GM21367 (cell line): ENCODE measurements at regions not wholly inside any gene's neighbourhood (a gene's known extent, or its start where the extent isn't known, plus 50 kb on each side); places are given as distances from the start of the nearest gene placed in this dataset.
"Not testable (repeated sequence)": the region's sequence is repeated elsewhere in the genome, so short reads cannot be mapped to it uniquely, and the experiment has no call there.

Experiments
- ATAC-seq: cut with Tn5 transposase; IDR thresholded peaks from one replicate; pipeline ENCODE4 v1.9.1; 2021; ENCODE audit not compliant: unreplicated experiment

DNA sequence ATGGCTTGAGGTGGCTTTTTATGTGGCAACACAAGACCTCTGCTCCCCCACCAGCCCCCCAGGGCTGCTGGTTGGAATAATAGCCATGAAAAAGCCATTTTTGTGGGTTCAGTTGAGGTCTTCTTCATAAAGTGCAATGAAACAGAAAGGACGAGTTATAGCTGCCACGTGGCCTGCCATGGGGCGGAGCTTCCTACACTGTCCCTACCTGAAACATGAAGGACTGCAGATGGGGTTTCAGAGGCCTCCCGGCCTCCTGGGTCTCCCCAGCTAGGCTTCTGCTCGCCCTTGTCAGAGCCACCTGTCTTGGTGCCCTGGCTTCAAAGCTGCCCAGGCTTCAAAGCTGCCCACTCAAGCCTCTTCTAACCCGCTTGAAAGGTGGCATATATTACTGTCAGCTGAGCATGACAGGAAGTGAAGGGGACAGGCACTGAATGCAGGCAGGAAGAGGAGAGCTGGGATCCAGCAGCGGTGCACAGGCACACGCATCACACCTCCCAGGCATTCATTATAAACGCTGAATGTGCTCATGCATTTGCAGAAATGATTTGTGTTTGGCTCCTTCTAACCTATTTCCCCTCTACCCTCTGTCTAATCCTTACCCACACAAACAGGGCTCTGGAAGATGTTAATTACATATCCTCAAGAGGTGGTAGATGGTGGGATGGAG lies 245.9 kb upstream of the PODXL start:
- ATAC-seq, result no peak

DNA sequence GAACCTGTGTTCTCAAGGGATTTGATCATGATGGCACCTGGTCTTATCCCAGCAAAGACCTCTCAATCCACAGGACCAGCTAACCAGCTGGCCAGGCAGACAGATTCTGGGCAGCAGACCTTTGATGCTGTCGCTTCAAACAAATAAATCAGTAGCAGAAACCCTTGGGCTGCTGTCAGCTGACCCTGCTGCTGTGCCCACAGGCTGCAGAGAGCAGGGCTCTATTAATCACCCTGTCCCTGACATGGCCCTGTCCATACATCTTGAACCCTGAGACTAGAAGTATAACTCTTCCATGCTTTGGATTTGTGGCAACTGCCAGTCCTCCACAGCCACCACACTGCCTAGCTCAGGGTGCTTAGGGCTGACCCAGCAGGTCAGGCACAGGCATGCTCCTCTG lies 244.1 kb upstream of the PODXL start:
- ATAC-seq, result no peak

GRCh38 chr7:131800008-131800407 lies 243.6 kb upstream of the PODXL start:
- no peak for ATAC-seq

- no peak for ATAC-seq
Measured at GRCh38 chr7:131797841-131798240, 241.4 kb upstream of the PODXL start.

DNA sequence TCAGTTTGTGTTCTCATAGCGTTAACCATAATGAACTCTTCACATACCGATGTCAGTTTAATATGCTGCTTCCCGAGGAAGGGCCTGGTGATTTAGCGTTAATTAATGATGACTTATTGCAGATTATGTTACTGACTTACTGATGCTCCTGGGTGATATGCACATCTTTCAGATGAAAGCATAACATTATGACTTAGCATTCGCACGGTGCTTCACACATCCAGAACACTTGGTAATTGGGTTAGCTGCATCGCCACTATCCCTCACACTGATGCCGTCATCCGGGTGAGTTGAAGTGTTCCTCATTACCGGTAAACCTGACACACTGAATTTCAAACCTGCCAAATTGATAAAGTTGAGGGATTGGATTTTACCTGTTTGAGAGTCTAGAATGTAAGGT lies 239.0 kb upstream of the PODXL start:
- ATAC-seq, result no peak

DNA sequence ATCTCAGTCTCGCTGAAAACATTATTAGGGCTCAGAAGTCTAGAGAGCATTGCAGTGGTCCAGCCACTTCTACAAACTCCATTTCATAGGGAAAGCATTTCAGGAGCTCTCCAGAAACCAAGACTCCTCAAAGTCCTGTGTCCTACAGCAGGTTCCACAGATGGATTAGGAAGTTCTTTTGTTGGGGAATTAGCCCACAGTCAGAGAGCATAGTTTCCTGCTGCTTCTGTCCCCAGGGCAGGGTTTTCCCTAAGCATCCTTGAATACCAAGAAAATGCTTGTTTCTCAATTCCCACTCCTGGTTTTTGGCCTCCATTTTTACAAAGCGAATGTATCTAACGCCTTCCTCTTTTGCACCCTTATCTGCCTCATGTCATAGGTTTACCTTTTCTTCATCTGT lies 235.9 kb upstream of the PODXL start:
- no peak for ATAC-seq

DNA sequence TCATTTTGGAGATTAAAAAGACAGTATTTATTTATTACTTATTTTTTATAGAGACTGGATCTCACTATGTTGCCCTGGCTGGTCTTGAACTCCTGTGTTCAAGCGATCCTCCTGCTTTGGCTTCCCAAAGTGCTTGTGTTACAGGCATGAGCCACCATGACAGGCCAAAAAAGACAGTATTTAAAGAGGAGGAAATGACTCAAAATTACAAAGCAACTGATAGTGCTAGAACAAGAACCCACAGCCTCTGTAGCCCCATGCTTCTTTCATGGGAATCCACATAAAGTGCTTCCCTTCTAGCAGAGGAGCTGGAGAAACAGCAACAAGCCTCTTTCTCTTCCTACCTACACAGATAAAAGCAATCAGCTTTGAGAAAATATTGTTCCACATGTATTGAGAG lies 230.7 kb upstream of the PODXL start:
- no peak for ATAC-seq

DNA sequence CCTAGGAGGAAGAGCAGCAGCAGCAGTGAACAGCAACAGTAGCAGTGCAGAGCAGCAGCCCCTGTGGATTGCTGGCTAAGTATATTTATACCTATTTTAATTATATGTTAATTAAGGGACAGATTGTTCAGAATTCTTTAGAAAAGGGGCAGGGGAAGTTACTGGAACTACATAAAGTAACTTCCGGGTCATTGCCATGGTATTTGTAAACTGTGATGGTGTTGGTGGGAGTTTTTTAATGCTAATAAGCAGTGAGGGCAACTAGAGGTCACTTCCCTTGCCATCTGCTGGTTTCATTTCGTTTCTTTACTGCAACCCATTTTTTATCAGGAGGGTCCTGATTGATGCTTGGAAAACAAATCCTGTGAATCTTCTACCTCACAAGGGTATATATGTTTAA lies 229.8 kb upstream of the PODXL start:
- ATAC-seq, result no peak

DNA sequence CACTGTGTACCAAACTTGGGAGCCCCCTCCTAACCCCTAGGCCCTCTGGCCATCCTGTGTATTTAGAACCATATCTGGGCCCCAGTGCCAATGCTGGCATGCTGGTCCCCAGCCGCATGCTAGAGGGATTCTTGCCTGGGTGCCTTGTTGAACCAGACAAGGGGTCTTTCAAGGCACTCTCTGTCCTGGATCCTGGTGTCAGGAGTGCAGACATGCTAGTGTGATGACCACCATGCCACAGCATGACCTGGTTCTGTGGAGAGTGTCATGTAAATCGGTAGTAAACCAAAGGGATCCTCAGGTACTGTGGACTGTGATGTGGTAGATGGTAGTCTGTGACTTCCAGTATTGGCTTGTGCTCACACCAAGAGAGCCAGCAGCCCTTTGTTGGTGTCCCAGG lies 222.2 kb upstream of the PODXL start:
- ATAC-seq, result no peak

GRCh38 chr7:131774419-131775220 lies 218.2 kb upstream of the PODXL start:
- no peak for ATAC-seq

DNA sequence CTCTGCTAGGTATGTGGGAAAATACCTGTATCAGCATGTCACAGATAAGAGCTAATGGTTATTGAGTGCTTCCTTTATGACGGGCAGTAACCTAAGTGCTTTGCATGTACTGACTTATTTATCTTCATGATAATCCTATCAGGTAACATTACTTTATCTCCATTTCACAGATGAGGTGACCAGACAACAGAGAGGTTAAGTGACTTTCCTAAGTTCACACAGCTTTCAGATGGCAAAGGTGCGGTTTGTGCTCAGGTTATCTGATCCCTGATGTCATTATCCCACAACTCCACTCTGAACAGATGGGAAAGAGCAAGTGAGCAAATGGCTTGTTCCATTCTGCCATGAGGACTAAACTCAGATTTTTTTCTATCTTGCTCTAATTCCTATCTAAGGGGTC lies 217.0 kb upstream of the PODXL start:
- no peak for ATAC-seq

DNA sequence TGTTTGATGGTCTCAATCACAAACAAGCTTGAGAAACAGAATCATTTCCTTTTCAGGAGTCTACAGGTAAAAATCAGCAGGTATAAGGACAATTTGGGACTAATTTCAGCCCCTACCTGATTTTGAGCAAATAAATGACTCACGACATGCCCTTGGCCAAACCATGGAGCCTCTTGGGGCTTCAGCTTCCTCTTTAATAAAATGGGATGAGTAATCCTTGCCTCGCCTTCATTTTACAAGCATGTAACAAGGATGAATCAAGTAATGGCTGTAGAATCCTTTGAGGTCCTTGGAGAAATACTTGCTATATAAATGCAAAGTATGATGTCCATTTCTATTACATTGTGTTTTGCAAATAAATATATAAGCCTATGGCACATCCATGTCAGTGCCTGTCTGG lies 212.8 kb upstream of the PODXL start:
- no peak for ATAC-seq

- no peak for ATAC-seq
Measured at GRCh38 chr7:131767591-131767990, 211.2 kb upstream of the PODXL start.

- no peak for ATAC-seq
Measured at GRCh38 chr7:131765575-131765974, 209.1 kb upstream of the PODXL start.

DNA sequence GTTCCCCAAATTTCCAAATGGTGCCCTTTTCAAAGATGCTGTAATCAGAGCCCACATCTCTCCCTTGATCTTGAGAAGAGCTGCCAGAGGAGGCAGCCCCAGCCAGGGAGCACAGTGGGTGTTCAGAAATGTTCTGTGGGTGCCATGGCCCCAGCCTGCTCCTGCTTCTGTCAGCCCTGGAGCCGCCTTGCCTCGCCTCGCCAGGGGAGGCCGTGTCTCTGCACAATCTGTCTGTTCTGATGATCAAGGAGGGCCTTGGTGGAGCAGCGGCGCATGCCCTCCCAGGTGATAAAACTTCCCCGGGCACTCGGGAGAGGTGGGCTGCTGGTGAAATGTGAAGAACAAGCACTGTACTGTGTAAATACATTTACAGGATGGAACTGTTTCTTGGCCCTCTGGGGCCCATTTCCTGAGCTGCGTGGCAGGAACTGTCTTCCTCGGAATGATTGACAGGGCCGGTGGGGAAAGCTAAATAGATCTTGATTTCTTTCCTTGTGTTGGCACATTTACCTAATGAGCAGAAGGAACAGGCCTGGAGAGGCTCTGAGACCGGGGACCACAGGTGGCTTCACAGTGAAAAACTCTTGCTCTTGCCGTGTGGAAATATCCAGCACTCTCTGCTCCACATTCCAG lies 207.8 kb upstream of the PODXL start:
- ATAC-seq, result no peak

GRCh38 chr7:131762753-131763152 lies 206.3 kb upstream of the PODXL start:
- no peak for ATAC-seq

DNA sequence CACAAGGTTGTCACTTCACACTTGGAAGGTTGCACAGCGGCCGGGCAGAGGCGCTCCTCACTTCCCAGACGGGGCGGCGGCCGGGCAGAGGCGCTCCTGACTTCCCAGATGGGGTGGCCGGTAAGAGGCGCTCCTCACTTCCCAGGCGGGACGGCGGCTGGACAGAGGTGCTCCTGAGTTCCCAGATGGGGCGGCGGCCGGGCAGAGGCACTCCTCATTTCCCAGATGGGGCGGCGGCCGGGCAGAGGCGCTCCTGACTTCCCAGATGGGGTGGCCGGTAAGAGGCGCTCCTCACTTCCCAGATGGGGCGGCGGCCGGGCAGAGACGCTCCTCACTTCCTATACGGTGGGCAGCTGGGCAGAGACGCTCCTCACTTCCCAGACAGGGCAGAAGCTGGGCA lies 199.4 kb upstream of the PODXL start:
- not testable (repeated sequence) for ATAC-seq

- no peak for ATAC-seq
Measured at GRCh38 chr7:131753620-131754222, 197.3 kb upstream of the PODXL start.

GRCh38 chr7:131747658-131748232 lies 191.3 kb upstream of the PODXL start:
- ATAC-seq, result no peak

GRCh38 chr7:131745390-131746248 lies 189.2 kb upstream of the PODXL start:
- no peak for ATAC-seq

GRCh38 chr7:131741446-131741845 lies 185.0 kb upstream of the PODXL start:
- ATAC-seq, result no peak
